ENCODE measurements at regions not wholly inside any gene's neighbourhood (a gene's known extent, or its start where the extent isn't known, plus 50 kb on each side); places are given as distances from the start of the nearest gene placed in this dataset.

- DNase-seq, result no peak
Observed at GRCh38 chr2:37425408-37425807, 81.0 kb downstream of the QPCT start.

GRCh38 chr2:37427241-37427640 is 82.8 kb downstream of the QPCT start:
- peak; percentile 56 for DNase-seq

GRCh38 chr2:37436323-37436722 is 91.9 kb downstream of the QPCT start:
- no peak for DNase-seq

GRCh38 chr2:37439131-37439642 is 94.8 kb downstream of the QPCT start:
- DNase-seq, result no peak

- DNase-seq, result no peak
Observed at GRCh38 chr2:37441055-37441454, 96.6 kb downstream of the QPCT start.

GRCh38 chr2:37443082-37443481 is 98.7 kb downstream of the QPCT start:
- no peak for DNase-seq

GRCh38 chr2:37447446-37447845 is 103.0 kb downstream of the QPCT start:
- DNase-seq, result no peak

GRCh38 chr2:37448342-37449120 is 104.1 kb downstream of the QPCT start:
- no peak for DNase-seq

- no peak for DNase-seq
Observed at GRCh38 chr2:37449761-37450296, 105.4 kb downstream of the QPCT start.

GRCh38 chr2:37453027-37453426 is 108.6 kb downstream of the QPCT start:
- DNase-seq, result peak; percentile 49

- DNase-seq, result no peak
Observed at GRCh38 chr2:37454851-37455762, 110.7 kb downstream of the QPCT start.

- DNase-seq, result no peak
Observed at GRCh38 chr2:37456479-37456878, 112.0 kb downstream of the QPCT start.

- no peak for DNase-seq
Observed at GRCh38 chr2:37457401-37457901, 113.0 kb downstream of the QPCT start.

GRCh38 chr2:37458133-37458532 is 113.7 kb downstream of the QPCT start:
- no peak for DNase-seq

- DNase-seq, result peak; percentile 40
Observed at GRCh38 chr2:37459095-37459981, 114.9 kb downstream of the QPCT start.

- DNase-seq, result peak; percentile 45
Observed at GRCh38 chr2:37460896-37461229, 116.4 kb downstream of the QPCT start.

GRCh38 chr2:37464067-37464466 is 119.6 kb downstream of the QPCT start:
- peak; percentile 89 for DNase-seq

- no peak for DNase-seq
Observed at GRCh38 chr2:37466533-37467222, 122.2 kb downstream of the QPCT start.

- DNase-seq, result no peak
Observed at GRCh38 chr2:37468170-37468569, 123.7 kb downstream of the QPCT start.

- DNase-seq, result peak; percentile 7
Observed at GRCh38 chr2:37469126-37469525, 124.7 kb downstream of the QPCT start.

- no peak for DNase-seq
Observed at GRCh38 chr2:37471104-37471503, 126.7 kb downstream of the QPCT start.

- no peak for DNase-seq
Observed at GRCh38 chr2:37471994-37472393, 127.6 kb downstream of the QPCT start.

All from OCI-M1 (cell line).